A172 (cell line): ENCODE measurements at regions not wholly inside any gene's neighbourhood (a gene's known extent, or its start where the extent isn't known, plus 50 kb on each side); places are given as distances from the start of the nearest gene placed in this dataset.

Experiments used
- DNase-seq: peaks from one replicate; pipeline ENCODE4 v3.0.0-alpha.2; 2015; ENCODE audit warnings: low spot score

GRCh38 chr2:11016735-11017388, 105.1 kb downstream of the KCNF1 start:
- DNase-seq, result no peak

GRCh38 chr2:11017921-11018320, 106.2 kb downstream of the KCNF1 start:
- no peak for DNase-seq

GRCh38 chr2:11018651-11019185, 107.0 kb downstream of the KCNF1 start:
- DNase-seq, result no peak

- DNase-seq, result no peak
Measured at GRCh38 chr2:11019614-11020013, 107.9 kb downstream of the KCNF1 start.

- DNase-seq, result no peak
Measured at GRCh38 chr2:11022064-11022463, 110.3 kb downstream of the KCNF1 start.

GRCh38 chr2:11022591-11023273, 111.0 kb downstream of the KCNF1 start:
- peak; percentile 59 for DNase-seq

- no peak for DNase-seq
Measured at GRCh38 chr2:11023326-11024258, 111.9 kb downstream of the KCNF1 start.

- DNase-seq, result no peak
Measured at GRCh38 chr2:11024259-11024645, 112.5 kb downstream of the KCNF1 start.

GRCh38 chr2:11024687-11025086, 113.0 kb downstream of the KCNF1 start:
- DNase-seq, result no peak

GRCh38 chr2:11026286-11026921, 114.7 kb downstream of the KCNF1 start:
- no peak for DNase-seq

- DNase-seq, result no peak
Measured at GRCh38 chr2:11027195-11027594, 115.5 kb downstream of the KCNF1 start.

- DNase-seq, result no peak
Measured at GRCh38 chr2:11028407-11028916, 116.7 kb downstream of the KCNF1 start.

GRCh38 chr2:11029136-11029535, 117.4 kb downstream of the KCNF1 start:
- no peak for DNase-seq

GRCh38 chr2:11030036-11030435, 118.3 kb downstream of the KCNF1 start:
- DNase-seq, result no peak

- DNase-seq, result no peak
Measured at GRCh38 chr2:11030909-11031308, 119.2 kb downstream of the KCNF1 start.

GRCh38 chr2:11031876-11032275, 120.1 kb downstream of the KCNF1 start:
- no peak for DNase-seq

GRCh38 chr2:11032396-11032795, 120.7 kb downstream of the KCNF1 start:
- no peak for DNase-seq

GRCh38 chr2:11033114-11033513, 121.4 kb downstream of the KCNF1 start:
- no peak for DNase-seq

GRCh38 chr2:11038641-11039040, 116.6 kb upstream of the SLC66A3 start:
- no peak for DNase-seq

GRCh38 chr2:11040992-11041391, 114.3 kb upstream of the SLC66A3 start:
- no peak for DNase-seq

- no peak for DNase-seq
Measured at GRCh38 chr2:11042841-11043240, 112.4 kb upstream of the SLC66A3 start.

- DNase-seq, result no peak
Measured at GRCh38 chr2:11043245-11043644, 112.0 kb upstream of the SLC66A3 start.
